CD4-positive, alpha-beta memory T cell (primary cell): ENCODE measurements at regions not wholly inside any gene's neighbourhood (a gene's known extent, or its start where the extent isn't known, plus 50 kb on each side); places are given as distances from the start of the nearest gene placed in this dataset.

Experiments
- CTCF ChIA-PET: fragments of 350-600 bp; sonication (Branson Sonifier 250); formaldehyde crosslinking; loops from one replicate; lab custom pipeline; 2021; ENCODE audit warnings: inconsistent platforms; ENCODE audit not compliant: partially characterized antibody; lab: Charles Lee
- POLR2A ChIA-PET: fragments of 350-600 bp; sonication (Branson Sonifier 250); formaldehyde crosslinking; loops from one replicate; lab custom pipeline; 2021; ENCODE audit not compliant: partially characterized antibody; lab: Charles Lee
- DNase-seq, 5 donors: peaks; one replicate each; pipeline versions ENCODE4 v3.0.0 to v3.0.0-alpha.2; 2020 to 2022; ENCODE audit warnings: mixed read lengths in 1 of 5
- H3K27ac ChIP-seq: one replicate; pipeline ENCODE4 v1.7.0; 2013; ENCODE audit warnings: low read depth, low read length
- H3K27me3 ChIP-seq: 2 replicates; pipeline ENCODE4 v1.7.0; 2013; ENCODE audit warnings: mild to moderate bottlenecking, low read length, moderate library complexity; ENCODE audit not compliant: insufficient read depth
- H3K36me3 ChIP-seq: 2 replicates; pipeline ENCODE4 v1.7.0; 2013; ENCODE audit warnings: mild to moderate bottlenecking, low read length, moderate library complexity; ENCODE audit not compliant: insufficient read depth
- H3K4me1 ChIP-seq: 2 replicates; pipeline ENCODE4 v1.7.0; 2013; ENCODE audit warnings: mild to moderate bottlenecking, low read length, moderate library complexity; ENCODE audit not compliant: insufficient read depth
- H3K4me3 ChIP-seq, 2 donors: one replicate each; pipeline ENCODE4 v1.7.0; 2013; ENCODE audit warnings: low read length in 2 of 2, mild to moderate bottlenecking in 1 of 2
- H3K9me3 ChIP-seq, 2 donors: one replicate each; pipeline ENCODE4 v1.7.0; 2013; ENCODE audit warnings: low read length in 2 of 2, control low read depth in 1 of 2; ENCODE audit not compliant: control insufficient read depth in 1 of 2
- H3K27ac Mint-ChIP-seq, 7 donors: one replicate each; pipeline ENCODE4 v1.8.0; 2020 to 2021; ENCODE audit warnings: mixed read lengths in 7 of 7, mild to moderate bottlenecking in 6 of 7, inconsistent platforms in 3 of 7, moderate library complexity in 3 of 7
- H3K27me3 Mint-ChIP-seq, 2 donors: one replicate each; pipeline ENCODE4 v1.8.0; 2020 to 2021; ENCODE audit warnings: mixed read lengths in 2 of 2
- H3K36me3 Mint-ChIP-seq, 2 donors: one replicate each; pipeline ENCODE4 v1.8.0; 2020 to 2021; ENCODE audit warnings: mixed read lengths in 2 of 2, inconsistent platforms in 1 of 2, mild to moderate bottlenecking in 1 of 2
- H3K4me1 Mint-ChIP-seq, 4 donors: one replicate each; pipeline ENCODE4 v1.8.0; 2020 to 2021; ENCODE audit warnings: mixed read lengths in 4 of 4, mild to moderate bottlenecking in 1 of 4
- H3K4me3 Mint-ChIP-seq, 8 donors: one replicate each; pipeline ENCODE4 v1.8.0; 2020 to 2021; ENCODE audit warnings: mixed read lengths in 8 of 8, mild to moderate bottlenecking in 7 of 8, moderate library complexity in 6 of 8, inconsistent platforms in 3 of 8
- H3K9me3 Mint-ChIP-seq, 8 donors: one replicate each; pipeline ENCODE4 v1.8.0; 2020 to 2021; ENCODE audit warnings: mixed read lengths in 8 of 8, mild to moderate bottlenecking in 5 of 8, inconsistent platforms in 3 of 8, moderate library complexity in 1 of 8
- intact Hi-C: fragments of 100-400 bp; cut with micrococcal nuclease; formaldehyde crosslinking; loops from one replicate; pipeline ENCODE4 v1.15.1; 2023

DNA sequence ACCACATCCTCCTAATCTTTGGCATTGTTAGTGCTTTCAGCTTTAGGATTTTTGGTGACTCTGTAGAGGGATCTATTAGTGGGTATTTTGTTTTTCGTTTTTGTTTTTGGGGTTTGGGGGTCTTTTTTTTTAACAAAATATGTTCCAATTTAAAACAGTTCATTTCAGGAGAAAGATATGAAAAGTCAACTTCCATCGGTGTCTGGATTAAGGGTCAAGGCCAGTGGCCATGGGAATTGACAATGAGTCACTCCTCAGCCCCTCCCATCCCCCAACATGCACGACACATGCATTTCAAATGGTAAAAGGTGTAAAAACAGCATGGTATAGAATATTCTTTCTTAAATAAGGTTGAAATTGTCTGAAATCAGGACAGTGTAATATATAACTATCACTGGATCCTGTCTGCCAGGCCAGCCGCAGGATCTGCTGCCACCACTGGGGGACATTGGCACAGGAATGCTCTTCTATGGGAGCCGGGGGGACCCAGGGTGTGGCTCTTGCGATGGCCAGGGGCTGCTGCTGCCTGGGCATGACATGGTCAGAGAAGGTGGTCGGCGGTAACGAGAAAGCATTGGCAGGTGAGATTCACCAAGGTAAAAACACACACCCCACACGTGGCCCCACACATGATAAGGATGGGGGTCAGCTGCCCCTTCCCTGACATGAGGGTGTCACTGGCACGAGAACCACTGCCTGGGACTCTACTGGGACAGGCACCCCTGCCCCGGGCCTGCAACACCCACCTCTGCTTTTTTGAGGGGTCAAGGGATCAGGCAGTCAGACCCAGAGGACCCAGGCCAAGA, 126.2 kb upstream of the KCTD7 start:
- intact Hi-C loops, result no loop called here
- Histone ChIP-seq H3K27ac (no peak overlapping the region), H3K9me3 (no peaks in the 10 kb centered on the region), H3K27me3 (peaks cover 9% of the 10 kb centered on the region), H3K36me3 (no peaks in the 10 kb centered on the region), H3K4me1 (peaks cover 6% of the 10 kb centered on the region), H3K4me3 (no peak overlapping the region)
- DNase-seq, result no peak
- POLR2A ChIA-PET, result interaction anchor here (3.1 kb wide), 1 partner anchor 9 kb away, joined by 12 read pairs; no protein-coding TSS in a partner anchor
- no peak overlapping the region for H3K4me3 Mint-ChIP-seq
- peak overlapping the region in 2 of 7 donors; percentile 15 to 41 for H3K27ac Mint-ChIP-seq
- H3K27me3 Mint-ChIP-seq, result peaks cover under 1 to 4% of the 10 kb centered on the region in 2 donors
- peaks cover under 1 to 18% (median 3%) of the 10 kb centered on the region in 4 donors for H3K4me1 Mint-ChIP-seq
- H3K9me3 Mint-ChIP-seq, result no peaks in the 10 kb centered on the region
- no peaks in the 10 kb centered on the region for H3K36me3 Mint-ChIP-seq
- CTCF ChIA-PET, result no interaction called here

DNA sequence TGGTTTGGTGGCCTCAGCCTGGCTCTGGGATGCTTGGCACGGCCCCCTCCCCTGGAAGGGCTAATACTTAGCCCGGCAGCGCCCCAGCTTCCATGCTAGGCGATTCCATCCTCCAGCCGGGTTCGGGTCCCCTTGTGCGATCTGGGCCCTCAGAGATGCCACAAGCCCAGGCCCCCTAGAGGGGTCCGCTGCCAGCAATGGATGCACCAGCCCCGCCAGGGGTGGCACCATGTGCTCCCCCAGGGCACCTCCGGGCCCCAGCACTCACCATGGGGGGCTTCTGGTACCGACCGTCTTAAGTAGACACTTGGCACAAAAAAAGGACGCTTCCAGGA, 125.7 kb upstream of the KCTD7 start:
- Histone ChIP-seq H3K36me3 (no peaks in the 10 kb centered on the region), H3K4me3 (no peak overlapping the region), H3K27me3 (peaks cover 9% of the 10 kb centered on the region), H3K4me1 (peaks cover 6% of the 10 kb centered on the region), H3K27ac (no peak overlapping the region), H3K9me3 (no peaks in the 10 kb centered on the region)
- ChIA-PET POLR2A (interaction anchor here (3.1 kb wide), 1 partner anchor 9 kb away, joined by 12 read pairs; no protein-coding TSS in a partner anchor), CTCF (no interaction called here)
- DNase-seq, result no peak
- H3K27ac Mint-ChIP-seq, result no peak overlapping the region
- intact Hi-C loops, result no loop called here
- H3K27me3 Mint-ChIP-seq, result peaks cover 3 to 5% of the 10 kb centered on the region in 2 donors
- no peaks in the 10 kb centered on the region for H3K36me3 Mint-ChIP-seq
- H3K4me1 Mint-ChIP-seq, result peaks cover 0 to 20% (median 3%) of the 10 kb centered on the region in 4 donors
- H3K4me3 Mint-ChIP-seq, result no peak overlapping the region
- H3K9me3 Mint-ChIP-seq, result no peaks in the 10 kb centered on the region

DNA sequence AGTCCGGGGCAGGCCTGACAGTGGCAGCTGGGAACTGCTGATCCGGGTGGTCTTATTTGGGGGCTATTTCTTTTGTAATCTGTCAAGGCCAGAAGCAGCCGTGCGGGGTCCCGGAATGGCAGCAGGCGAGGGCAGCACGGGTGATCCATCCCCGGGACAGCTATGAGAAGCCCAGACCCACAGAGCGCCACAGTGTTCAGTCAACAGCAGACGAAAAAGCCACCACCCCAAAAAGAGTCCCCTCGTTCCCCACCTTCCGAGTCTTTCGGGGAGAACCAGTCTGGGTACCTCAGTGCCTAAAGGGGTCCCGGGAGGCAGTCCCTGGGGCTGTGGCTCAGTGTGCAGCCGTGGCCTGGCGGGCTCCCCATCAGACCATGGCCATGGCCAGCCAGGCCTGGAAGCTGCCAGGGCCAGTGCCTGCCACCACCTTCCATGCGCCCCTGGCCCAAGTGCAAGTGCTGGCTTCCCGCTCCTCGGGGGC, 125.1 kb upstream of the KCTD7 start:
- Mint-ChIP-seq H3K27ac (no peak overlapping the region), H3K4me1 (peaks cover 0 to 20% (median 3%) of the 10 kb centered on the region in 4 donors), H3K27me3 (peaks cover 3 to 7% of the 10 kb centered on the region in 2 donors), H3K36me3 (no peaks in the 10 kb centered on the region), H3K9me3 (no peaks in the 10 kb centered on the region), H3K4me3 (no peak overlapping the region)
- Histone ChIP-seq H3K9me3 (no peaks in the 10 kb centered on the region), H3K27ac (no peak overlapping the region), H3K4me1 (peaks cover 6% of the 10 kb centered on the region), H3K4me3 (no peak overlapping the region), H3K36me3 (no peaks in the 10 kb centered on the region), H3K27me3 (peaks cover 9% of the 10 kb centered on the region)
- intact Hi-C loops, result no loop called here
- POLR2A ChIA-PET, result interaction anchor here (3.1 kb wide), 1 partner anchor 10 kb away, joined by 12 read pairs; no protein-coding TSS in a partner anchor
- CTCF ChIA-PET, result no interaction called here
- no peak for DNase-seq

DNA sequence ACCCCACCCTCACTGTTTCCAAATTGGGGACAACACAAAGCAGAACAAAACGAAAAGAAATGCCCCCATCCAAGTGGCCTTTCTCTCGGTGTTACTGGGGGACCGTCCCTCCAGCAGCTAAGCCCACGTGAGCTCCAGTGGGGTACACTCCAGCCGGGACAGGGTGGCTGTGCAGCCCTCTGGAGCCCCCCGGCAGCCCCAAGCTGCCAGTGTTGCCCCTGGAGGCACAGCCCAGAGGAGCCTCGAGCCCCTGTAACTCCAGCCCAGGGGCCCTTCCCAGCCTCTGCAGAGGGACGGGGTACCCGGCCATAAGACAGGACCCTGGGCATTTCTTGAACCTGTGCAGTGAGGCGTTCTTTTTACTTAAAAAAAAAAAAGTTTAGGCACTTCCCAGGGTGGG, 124.5 kb upstream of the KCTD7 start:
- POLR2A ChIA-PET, result interaction anchor here (3.1 kb wide), 1 partner anchor 10 kb away, joined by 12 read pairs; no protein-coding TSS in a partner anchor
- Mint-ChIP-seq H3K9me3 (no peaks in the 10 kb centered on the region), H3K27me3 (peaks cover 5 to 8% of the 10 kb centered on the region in 2 donors)

DNA sequence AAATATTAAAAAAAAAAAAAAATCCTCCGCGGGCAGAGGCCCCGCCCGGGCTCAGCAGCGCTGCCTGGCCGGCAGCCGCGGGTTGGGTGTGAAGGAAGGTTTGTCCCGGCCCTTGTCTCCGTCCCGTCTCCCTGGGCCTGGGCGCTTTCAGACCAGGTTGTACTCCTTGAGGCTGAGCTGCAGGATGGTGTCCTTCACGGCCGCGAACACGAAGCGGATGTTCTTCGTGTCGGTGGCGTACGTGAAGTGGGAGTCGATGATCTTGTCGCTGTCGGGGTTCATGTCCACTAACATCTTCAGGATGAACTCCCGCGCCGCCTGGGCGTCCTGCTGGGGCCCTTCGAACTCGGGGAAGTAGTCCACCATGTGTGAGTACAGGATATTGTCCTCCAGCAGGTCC, 123.7 kb upstream of the KCTD7 start:
- CTCF ChIA-PET, result no interaction called here
- H3K27ac Mint-ChIP-seq, result no peak overlapping the region

More for the DNA sequence above, 124.5 kb upstream of the KCTD7 start:
- Histone ChIP-seq H3K4me3 (no peak overlapping the region), H3K27me3 (peaks cover 9% of the 10 kb centered on the region), H3K9me3 (no peaks in the 10 kb centered on the region), H3K36me3 (no peaks in the 10 kb centered on the region), H3K27ac (no peak overlapping the region), H3K4me1 (peaks cover 6% of the 10 kb centered on the region)
- H3K27ac Mint-ChIP-seq, result peak overlapping the region in 2 of 7 donors; percentile 43 to 57
- CTCF ChIA-PET, result no interaction called here
- intact Hi-C loops, result no loop called here
- no peaks in the 10 kb centered on the region for H3K36me3 Mint-ChIP-seq
- no peak overlapping the region for H3K4me3 Mint-ChIP-seq
- no peak for DNase-seq
- peaks cover 0 to 20% (median 3%) of the 10 kb centered on the region in 4 donors for H3K4me1 Mint-ChIP-seq

DNA sequence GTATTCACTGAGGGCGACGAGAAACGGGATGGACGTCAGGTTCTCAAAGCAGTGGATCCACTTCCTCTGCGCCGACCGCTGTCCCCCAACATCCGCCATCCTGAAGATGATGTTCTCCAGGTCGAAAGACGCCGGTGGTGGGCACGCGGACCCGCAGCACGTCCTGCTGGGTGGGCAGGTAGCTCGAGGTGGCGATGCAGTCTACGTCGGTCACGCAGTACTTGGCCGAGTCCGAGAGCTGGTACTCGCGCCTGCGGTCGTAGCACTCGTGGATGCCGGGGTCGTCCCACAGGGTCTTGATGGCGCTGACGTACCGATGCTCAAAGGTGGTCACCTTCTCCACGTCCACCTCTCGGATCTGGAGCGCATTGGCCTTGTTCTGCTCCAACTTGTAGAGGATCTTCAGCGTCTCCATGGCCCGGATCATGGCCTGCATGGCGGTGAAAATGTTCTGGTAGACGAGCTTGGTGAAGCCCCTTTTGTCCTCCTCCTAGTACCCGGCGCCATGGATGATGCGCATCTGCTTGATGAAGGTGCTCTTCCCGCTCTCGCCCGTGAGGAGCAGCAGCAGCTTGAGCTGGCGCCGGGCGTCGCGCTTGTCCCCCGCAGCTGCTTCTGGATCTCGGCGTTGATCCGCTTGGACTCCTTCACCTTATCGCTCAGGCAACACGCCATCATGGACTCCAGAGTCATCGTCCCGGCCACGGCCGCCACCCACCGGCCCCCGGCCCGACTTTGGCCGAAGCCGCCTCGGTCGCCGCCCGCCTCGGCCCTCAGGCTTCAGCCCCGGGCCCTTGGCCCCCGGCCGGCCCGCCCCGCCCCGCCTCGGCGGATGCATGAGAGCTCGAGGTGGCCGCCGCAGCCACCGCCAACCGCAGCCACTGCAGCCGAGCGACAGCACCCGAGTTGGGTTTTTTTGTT, 122.9 kb upstream of the KCTD7 start:
- ChIA-PET CTCF (no interaction called here), POLR2A (interaction anchor here (0.9 to 2.7 kb wide), 3 partner anchors 8 to 123 kb away, joined by 3 to 27 read pairs (median 6); partner anchors contain the start of gene KCTD7)
- Histone ChIP-seq H3K4me3 (no peak overlapping the region), H3K9me3 (no peaks in the 10 kb centered on the region), H3K27me3 (peaks cover 9% of the 10 kb centered on the region), H3K36me3 (no peaks in the 10 kb centered on the region), H3K4me1 (peaks cover 6% of the 10 kb centered on the region), H3K27ac (no peak overlapping the region)
- Mint-ChIP-seq H3K27me3 (peaks cover 5 to 8% of the 10 kb centered on the region in 2 donors), H3K4me3 (peak overlapping the region; percentile 61 to 77 (median 70)), H3K9me3 (no peaks in the 10 kb centered on the region), H3K27ac (peak overlapping the region in 2 of 7 donors; percentile 77 to 91), H3K36me3 (no peaks in the 10 kb centered on the region), H3K4me1 (peaks cover 0 to 20% (median 3%) of the 10 kb centered on the region in 4 donors)
- peak; percentile 26 to 46 (median 42) for DNase-seq
- intact Hi-C loops, result no loop called here

More for the DNA sequence above, 123.7 kb upstream of the KCTD7 start:
- no peaks in the 10 kb centered on the region for H3K36me3 Mint-ChIP-seq
- Histone ChIP-seq H3K4me1 (peaks cover 6% of the 10 kb centered on the region), H3K9me3 (no peaks in the 10 kb centered on the region), H3K27me3 (peaks cover 9% of the 10 kb centered on the region), H3K4me3 (no peak overlapping the region), H3K36me3 (no peaks in the 10 kb centered on the region), H3K27ac (no peak overlapping the region)
- no peaks in the 10 kb centered on the region for H3K9me3 Mint-ChIP-seq
- H3K27me3 Mint-ChIP-seq, result peaks cover 5 to 8% of the 10 kb centered on the region in 2 donors
- peaks cover 0 to 20% (median 3%) of the 10 kb centered on the region in 4 donors for H3K4me1 Mint-ChIP-seq
- intact Hi-C loops, result no loop called here
- POLR2A ChIA-PET, result interaction anchor here (2.7 kb wide), 1 partner anchor 11 kb away, joined by 27 read pairs; no protein-coding TSS in a partner anchor
- DNase-seq, result no peak
- peak overlapping the region in 1 of 8 donors; percentile 36 for H3K4me3 Mint-ChIP-seq
